Gastrocnemius medialis (tissue), 4 donors: ENCODE measurements at regions not wholly inside any gene's neighbourhood (a gene's known extent, or its start where the extent isn't known, plus 50 kb on each side); places are given as distances from the start of the nearest gene placed in this dataset.

Source experiments
- ATAC-seq, 2 donors: fragments of 150-250 bp; one replicate each; pipeline ENCODE4 v1.9.1; 2016
- DNase-seq, 2 donors: peaks; one replicate each; pipeline ENCODE4 v3.0.0-alpha.2; 2019
- H3K27ac ChIP-seq, 4 donors: fragments of 200-600 bp; sonication (generic); 1 replicate in 1 of 4; 2 replicates in 3 of 4; pipeline ENCODE4 v1.5.1; 2016 to 2018; ENCODE audit warnings: mild to moderate bottlenecking in 2 of 4, moderate library complexity in 1 of 4
- H3K27me3 ChIP-seq, 3 donors: fragments of 200-600 bp; sonication (generic) in 2 of 3; 1 replicate in 1 of 3; 2 replicates in 2 of 3; pipeline versions ENCODE4 v1.5.1 to v1.6.0; 2016 to 2019; ENCODE audit warnings: mild to moderate bottlenecking in 1 of 3, moderate library complexity in 1 of 3
- H3K36me3 ChIP-seq, 2 donors: fragments of 200-600 bp; sonication (generic) in 1 of 2; one replicate each; pipeline ENCODE4 v1.5.1; 2017 to 2018
- H3K4me1 ChIP-seq, 2 donors: fragments of 200-600 bp; sonication (generic) in 1 of 2; one replicate each; pipeline ENCODE4 v1.5.1; 2016 to 2017; ENCODE audit warnings: mild to moderate bottlenecking in 2 of 2
- H3K4me3 ChIP-seq, 4 donors: fragments of 200-600 bp; sonication (generic) in 3 of 4; 1 replicate in 1 of 4; 2 replicates in 3 of 4; pipeline ENCODE4 v1.5.1; 2016 to 2019; ENCODE audit warnings: mild to moderate bottlenecking in 2 of 4
- H3K9me3 ChIP-seq, 3 donors: fragments of 200-600 bp; sonication (generic) in 2 of 3; 1 replicate in 1 of 3; 2 replicates in 2 of 3; pipeline ENCODE4 v1.5.1; 2016 to 2019
- POLR2A ChIP-seq, 2 donors: fragments of 450-650 bp; IDR thresholded peaks; one replicate each; pipeline ENCODE4 v1.6.1; 2017; ENCODE audit warnings: antibody characterized with exemption in 2 of 2, mild to moderate bottlenecking in 2 of 2, moderate library complexity in 2 of 2
- in situ Hi-C, 4 donors: fragments of 200-750 bp; cut with MboI; loops; one replicate each; pipeline versions ENCODE4 v1.15.0 to v1.8.0; 2017; ENCODE audit warnings: low sequenced_read_pairs in 4 of 4
- intact Hi-C: fragments of 100-400 bp; cut with DNase I; formaldehyde crosslinking; loops from one replicate; pipeline ENCODE4 v1.15.1; 2023; ENCODE audit warnings: low total_unique reads
- TF ChIP-seq, protein P1 (sequence below), 5 experiments: fragments of 450-650 bp in 3 of 5; fragments of 200-600 bp in 2 of 5; sonication (generic) in 2 of 5; IDR thresholded peaks in 4 of 5; conservative IDR thresholded peaks in 1 of 5; 1 replicate in 4 of 5; 2 replicates in 1 of 5; pipeline ENCODE4 v1.5.1; 2016 to 2019; ENCODE audit warnings: antibody characterized with exemption in 5 of 5, mild to moderate bottlenecking in 3 of 5, moderate library complexity in 3 of 5

GRCh38 chr10:88219753-88220152 is 356.3 kb downstream of the PTEN start:
- Histone ChIP-seq H3K36me3 (no peaks in the 10 kb centered on the region), H3K4me3 (no peak overlapping the region), H3K4me1 (no peaks in the 10 kb centered on the region), H3K27me3 (no peaks in the 10 kb centered on the region), H3K9me3 (no peaks in the 10 kb centered on the region), H3K27ac (no peak overlapping the region)
- in situ Hi-C loops, result no loop called here
- ATAC-seq (no peak), DNase-seq (no peak)
- intact Hi-C loops, result no loop called here
- TF ChIP-seq, protein P1, sequence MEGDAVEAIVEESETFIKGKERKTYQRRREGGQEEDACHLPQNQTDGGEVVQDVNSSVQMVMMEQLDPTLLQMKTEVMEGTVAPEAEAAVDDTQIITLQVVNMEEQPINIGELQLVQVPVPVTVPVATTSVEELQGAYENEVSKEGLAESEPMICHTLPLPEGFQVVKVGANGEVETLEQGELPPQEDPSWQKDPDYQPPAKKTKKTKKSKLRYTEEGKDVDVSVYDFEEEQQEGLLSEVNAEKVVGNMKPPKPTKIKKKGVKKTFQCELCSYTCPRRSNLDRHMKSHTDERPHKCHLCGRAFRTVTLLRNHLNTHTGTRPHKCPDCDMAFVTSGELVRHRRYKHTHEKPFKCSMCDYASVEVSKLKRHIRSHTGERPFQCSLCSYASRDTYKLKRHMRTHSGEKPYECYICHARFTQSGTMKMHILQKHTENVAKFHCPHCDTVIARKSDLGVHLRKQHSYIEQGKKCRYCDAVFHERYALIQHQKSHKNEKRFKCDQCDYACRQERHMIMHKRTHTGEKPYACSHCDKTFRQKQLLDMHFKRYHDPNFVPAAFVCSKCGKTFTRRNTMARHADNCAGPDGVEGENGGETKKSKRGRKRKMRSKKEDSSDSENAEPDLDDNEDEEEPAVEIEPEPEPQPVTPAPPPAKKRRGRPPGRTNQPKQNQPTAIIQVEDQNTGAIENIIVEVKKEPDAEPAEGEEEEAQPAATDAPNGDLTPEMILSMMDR (IDR thresholded peaks at IDR 0.05 in 4 of 5, conservative IDR thresholded peaks at IDR 0.05 in 1 of 5), result no peak
- TF ChIP-seq POLR2A (IDR thresholded peaks at IDR 0.05), result no peak

DNA sequence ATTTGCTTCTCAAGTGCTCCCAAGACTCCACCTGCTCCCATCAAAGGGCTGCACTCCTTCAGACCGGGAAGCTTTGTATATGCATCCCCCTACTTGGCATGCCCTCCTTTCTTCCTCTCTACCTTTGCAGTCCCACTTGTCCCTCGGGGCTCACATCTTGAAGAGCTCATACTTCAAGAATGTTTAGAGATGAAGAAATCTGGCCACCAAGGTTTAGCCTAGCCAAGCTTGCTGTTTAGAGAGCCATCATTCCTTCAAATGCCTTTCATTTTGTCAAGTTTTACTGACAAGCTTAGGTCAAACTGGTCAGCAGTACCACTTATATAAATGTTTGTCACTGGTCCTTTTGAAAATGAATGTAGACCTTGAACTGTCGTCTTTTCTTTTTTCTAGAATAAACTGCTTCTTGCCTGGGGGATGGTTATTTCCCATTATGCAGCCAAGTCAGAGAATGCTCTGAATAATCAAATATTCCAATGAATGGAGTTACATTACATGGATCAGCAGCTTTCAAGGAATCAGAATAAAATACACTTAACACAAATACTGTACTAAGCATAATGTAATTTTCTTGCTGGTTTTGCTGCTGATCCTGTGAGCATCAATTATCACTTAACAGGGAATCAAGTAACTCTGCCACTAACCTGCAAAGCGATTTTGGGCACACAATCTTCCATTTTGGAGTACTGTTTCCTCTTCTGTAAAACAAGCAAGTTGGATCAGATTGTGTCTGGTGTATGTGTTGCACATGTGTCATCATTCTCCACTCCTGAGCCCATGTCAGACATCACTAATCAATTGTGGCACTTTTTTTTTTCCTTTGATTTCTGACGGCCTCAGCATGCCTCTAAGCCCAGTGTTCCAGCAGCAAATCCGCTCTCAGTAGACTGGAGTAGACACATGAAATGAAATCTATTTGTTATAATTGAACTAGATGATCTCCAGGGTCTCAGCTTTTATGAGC is 357.9 kb downstream of the PTEN start:
- H3K9me3 ChIP-seq, result no peaks in the 10 kb centered on the region
- DNase-seq (no peak), ATAC-seq (no peak)
- H3K4me1 ChIP-seq, result no peaks in the 10 kb centered on the region
- intact Hi-C loops (no loop called here), in situ Hi-C loops (no loop called here)
- no peak overlapping the region for H3K4me3 ChIP-seq
- H3K36me3 ChIP-seq, result no peaks in the 10 kb centered on the region
- TF ChIP-seq POLR2A (IDR thresholded peaks at IDR 0.05), result no peak
- TF ChIP-seq, protein P1 (IDR thresholded peaks at IDR 0.05 in 4 of 5, conservative IDR thresholded peaks at IDR 0.05 in 1 of 5), result no peak
- no peak overlapping the region for H3K27ac ChIP-seq
- no peaks in the 10 kb centered on the region for H3K27me3 ChIP-seq

DNA sequence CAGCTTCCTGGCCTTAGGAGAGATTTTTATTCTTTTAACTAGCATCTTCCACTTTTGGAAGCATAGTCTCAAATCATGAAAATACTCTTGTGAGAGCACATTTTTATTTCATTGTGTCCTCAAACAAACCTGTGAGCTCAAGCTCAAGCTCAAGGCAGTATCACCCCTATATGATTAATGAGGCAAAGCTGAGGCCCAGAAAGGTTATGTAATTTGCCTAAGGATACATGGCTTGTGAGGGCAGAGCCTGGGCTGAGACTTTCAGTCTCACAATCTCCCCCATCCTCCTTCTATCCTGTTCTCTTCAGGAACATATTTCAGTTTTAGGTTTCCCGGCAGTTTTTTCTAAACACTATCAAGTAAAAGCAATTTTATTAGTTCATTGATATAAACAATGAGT is 359.5 kb downstream of the PTEN start:
- no peak for ATAC-seq
- Histone ChIP-seq H3K36me3 (no peaks in the 10 kb centered on the region), H3K27ac (no peak overlapping the region), H3K4me1 (peaks cover 13 to 14% of the 10 kb centered on the region in 2 donors), H3K9me3 (no peaks in the 10 kb centered on the region), H3K4me3 (no peak overlapping the region), H3K27me3 (no peaks in the 10 kb centered on the region)
- intact Hi-C loops, result no loop called here
- TF ChIP-seq POLR2A (IDR thresholded peaks at IDR 0.05), result no peak
- TF ChIP-seq, protein P1 (IDR thresholded peaks at IDR 0.05 in 4 of 5, conservative IDR thresholded peaks at IDR 0.05 in 1 of 5), result no peak
- no peak for DNase-seq
- in situ Hi-C loops, result no loop called here
